ENCODE measurements at regions not wholly inside any gene's neighbourhood (a gene's known extent, or its start where the extent isn't known, plus 50 kb on each side); places are given as distances from the start of the nearest gene placed in this dataset.

GRCh38 chr2:198347946-198348345, 543.6 kb downstream of the PLCL1 start:
- DNase-seq (ENCODE audit: low spot score), result no peak

GRCh38 chr2:198347349-198347748, 543.0 kb downstream of the PLCL1 start:
- DNase-seq (ENCODE audit: low spot score), result no peak

GRCh38 chr2:198343471-198343870, 539.1 kb downstream of the PLCL1 start:
- no peak for DNase-seq (ENCODE audit: low spot score)

- no peak for DNase-seq (ENCODE audit: low spot score)
Observed at GRCh38 chr2:198340846-198341245, 536.5 kb downstream of the PLCL1 start.

GRCh38 chr2:198339116-198339515, 534.7 kb downstream of the PLCL1 start:
- DNase-seq (ENCODE audit: low spot score), result no peak

- no peak for DNase-seq (ENCODE audit: low spot score)
Observed at GRCh38 chr2:198337368-198337767, 533.0 kb downstream of the PLCL1 start.

- DNase-seq (ENCODE audit: low spot score), result no peak
Observed at GRCh38 chr2:198328454-198328853, 524.1 kb downstream of the PLCL1 start.

GRCh38 chr2:198327526-198327925, 523.1 kb downstream of the PLCL1 start:
- no peak for DNase-seq (ENCODE audit: low spot score)

GRCh38 chr2:198326431-198326830, 522.0 kb downstream of the PLCL1 start:
- DNase-seq (ENCODE audit: low spot score), result no peak

- no peak for DNase-seq (ENCODE audit: low spot score)
Observed at GRCh38 chr2:198325359-198325758, 521.0 kb downstream of the PLCL1 start.

GRCh38 chr2:198324071-198324470, 519.7 kb downstream of the PLCL1 start:
- no peak for DNase-seq (ENCODE audit: low spot score)

- no peak for DNase-seq (ENCODE audit: low spot score)
Observed at GRCh38 chr2:198322275-198322674, 517.9 kb downstream of the PLCL1 start.

GRCh38 chr2:198321522-198322088, 517.2 kb downstream of the PLCL1 start:
- DNase-seq (ENCODE audit: low spot score), result no peak

GRCh38 chr2:198316852-198317396, 512.5 kb downstream of the PLCL1 start:
- DNase-seq (ENCODE audit: low spot score), result no peak

- no peak for DNase-seq (ENCODE audit: low spot score)
Observed at GRCh38 chr2:198315791-198316630, 511.6 kb downstream of the PLCL1 start.

GRCh38 chr2:198314559-198315153, 510.3 kb downstream of the PLCL1 start:
- DNase-seq (ENCODE audit: low spot score), result peak; percentile 42

- no peak for DNase-seq (ENCODE audit: low spot score)
Observed at GRCh38 chr2:198312596-198313483, 508.4 kb downstream of the PLCL1 start.

- DNase-seq (ENCODE audit: low spot score), result no peak
Observed at GRCh38 chr2:198311020-198311419, 506.6 kb downstream of the PLCL1 start.

GRCh38 chr2:198309673-198310280, 505.4 kb downstream of the PLCL1 start:
- DNase-seq (ENCODE audit: low spot score), result peak; percentile 76

GRCh38 chr2:198309081-198309480, 504.7 kb downstream of the PLCL1 start:
- DNase-seq (ENCODE audit: low spot score), result no peak

- no peak for DNase-seq (ENCODE audit: low spot score)
Observed at GRCh38 chr2:198308368-198308767, 504.0 kb downstream of the PLCL1 start.

GRCh38 chr2:198307093-198307492, 502.7 kb downstream of the PLCL1 start:
- DNase-seq (ENCODE audit: low spot score), result no peak

Measured in AG20443 (cell line).